IMR-90 (cell line): ENCODE measurements at regions not wholly inside any gene's neighbourhood (a gene's known extent, or its start where the extent isn't known, plus 50 kb on each side); places are given as distances from the start of the nearest gene placed in this dataset.

Experiments
- ATAC-seq: fragments of 200-7000 bp; cut with Tn5 transposase; 2 replicates; pipeline ENCODE4 v1.9.1; 2020; ENCODE audit warnings: low read depth, mild to moderate bottlenecking, moderate library complexity
- BruUV-seq: library from RNA; stranded (reverse); fragments of 400-500 nt; replicated peaks from 2 replicates; lab custom pipeline; 2021; lab: Mats Ljungman, UMichigan
- CTCF ChIA-PET: fragments of 300-600 bp; formaldehyde crosslinking; extraction: SDS; loops from one replicate; lab custom pipeline; 2021; ENCODE audit warnings: antibody characterized with exemption; lab: Yijun Ruan, JAX
- POLR2A ChIA-PET: fragments of 300-600 bp; sonication (Branson Sonifier 250); formaldehyde crosslinking; loops from one replicate; lab custom pipeline; 2022; ENCODE audit warnings: antibody characterized with exemption; ENCODE audit not compliant: unreplicated experiment; lab: Charles Lee
- DNase-seq: peaks from one replicate; pipeline ENCODE4 v3.0.0; 2013
- H2AFZ ChIP-seq: replicated peaks from 2 replicates; pipeline ENCODE3; 2013; ENCODE audit warnings: low read length, mild to moderate bottlenecking; ENCODE audit not compliant: poor library complexity
- H2AK5ac ChIP-seq: 2 replicates; pipeline ENCODE4 v1.6.1; 2013; ENCODE audit warnings: low read depth, low read length, inconsistent platforms
- H2AK9ac ChIP-seq: replicated peaks from 2 replicates; pipeline ENCODE3; 2013; ENCODE audit warnings: mild to moderate bottlenecking, low read depth, low read length, moderate library complexity; ENCODE audit not compliant: poor library complexity
- H2BK120ac ChIP-seq: 2 replicates; pipeline ENCODE4 v1.6.1; 2013; ENCODE audit warnings: low read depth, low read length, inconsistent platforms
- H2BK15ac ChIP-seq: 3 replicates; pipeline ENCODE4 v1.6.1; 2013; ENCODE audit warnings: low read depth, low read length, inconsistent platforms
- H2BK20ac ChIP-seq: 2 replicates; pipeline ENCODE4 v1.6.1; 2013; ENCODE audit warnings: low read depth, mild to moderate bottlenecking, inconsistent platforms, low read length, moderate library complexity
- H2BK5ac ChIP-seq: 2 replicates; pipeline ENCODE4 v1.6.1; 2013; ENCODE audit warnings: mild to moderate bottlenecking, low read depth, low read length, inconsistent platforms; ENCODE audit not compliant: poor library complexity, severe bottlenecking
- H3K14ac ChIP-seq: replicated peaks from 2 replicates; pipeline ENCODE4 v1.6.1; 2013; ENCODE audit warnings: low read depth, low read length, inconsistent platforms
- H3K18ac ChIP-seq: 2 replicates; pipeline ENCODE4 v1.6.1; 2013; ENCODE audit warnings: low read depth, low read length, control low read depth
- H3K23ac ChIP-seq: 2 replicates; pipeline ENCODE4 v1.6.1; 2013; ENCODE audit warnings: low read depth, low read length, inconsistent platforms
- H3K27ac ChIP-seq: 2 replicates; pipeline ENCODE4 v1.5.1; 2013; ENCODE audit warnings: mild to moderate bottlenecking, control low read depth, low read length; ENCODE audit not compliant: insufficient read depth
- H3K27me3 ChIP-seq: 2 replicates; pipeline ENCODE4 v1.6.1; 2013; ENCODE audit warnings: low read length; ENCODE audit not compliant: control insufficient read depth, insufficient read depth
- H3K36me3 ChIP-seq: 2 replicates; pipeline ENCODE4 v1.6.1; 2013; ENCODE audit warnings: low read length, mixed read lengths; ENCODE audit not compliant: control insufficient read depth, insufficient read depth
- H3K4ac ChIP-seq: 2 replicates; pipeline ENCODE4 v1.6.1; 2013; ENCODE audit warnings: low read depth, low read length, inconsistent platforms
- H3K4me1 ChIP-seq: 2 replicates; pipeline ENCODE4 v1.6.1; 2013; ENCODE audit warnings: low read length, mixed read lengths; ENCODE audit not compliant: control insufficient read depth, insufficient read depth
- H3K4me2 ChIP-seq: 2 replicates; pipeline ENCODE4 v1.6.1; 2013; ENCODE audit warnings: low read depth, mild to moderate bottlenecking, control low read depth, low read length, moderate library complexity
- H3K4me3 ChIP-seq: 2 replicates; pipeline ENCODE4 v1.5.1; 2013; ENCODE audit warnings: low read depth, mild to moderate bottlenecking, control low read depth, low read length, moderate library complexity; ENCODE audit not compliant: insufficient read depth
- H3K56ac ChIP-seq: 2 replicates; pipeline ENCODE4 v1.6.1; 2013; ENCODE audit warnings: low read length, inconsistent platforms; ENCODE audit not compliant: insufficient read depth; ENCODE audit errors: extremely low read depth
- H3K79me1 ChIP-seq, 2 experiments: 2 replicates each; pipeline ENCODE4 v1.6.1; 2013; ENCODE audit warnings: low read length in 2 of 2, inconsistent platforms in 1 of 2, low read depth in 1 of 2
- H3K9ac ChIP-seq: 2 replicates; pipeline ENCODE4 v1.6.1; 2013; ENCODE audit warnings: low read depth, low read length, control low read depth
- H3K9me1 ChIP-seq: 2 replicates; pipeline ENCODE4 v1.6.1; 2013; ENCODE audit warnings: low read length, inconsistent platforms; ENCODE audit not compliant: insufficient read depth
- H3K9me3 ChIP-seq: 2 replicates; pipeline ENCODE4 v1.6.1; 2013; ENCODE audit warnings: low read length; ENCODE audit not compliant: control insufficient read depth, insufficient read depth
- H4K20me1 ChIP-seq: 2 replicates; pipeline ENCODE4 v1.6.1; 2013; ENCODE audit warnings: low read length, inconsistent platforms; ENCODE audit not compliant: insufficient read depth
- H4K5ac ChIP-seq: 2 replicates; pipeline ENCODE4 v1.6.1; 2013; ENCODE audit warnings: mild to moderate bottlenecking, low read depth, low read length, control low read depth
- H4K8ac ChIP-seq, 2 experiments: 2 replicates each; pipeline ENCODE4 v1.6.1; 2013; ENCODE audit warnings: low read depth in 2 of 2, low read length in 2 of 2, control low read depth in 1 of 2, inconsistent platforms in 1 of 2
- H4K91ac ChIP-seq: 2 replicates; pipeline ENCODE4 v1.6.1; 2013; ENCODE audit warnings: low read depth, low read length, inconsistent platforms; ENCODE audit not compliant: insufficient read depth
- BHLHE40 ChIP-seq: fragments of 150-350 bp; IDR thresholded peaks from 2 replicates; pipeline ENCODE4 v1.6.1; 2016; ENCODE audit warnings: mild to moderate bottlenecking, low read depth, low read length
- CEBPB ChIP-seq: IDR thresholded peaks from 2 replicates; pipeline ENCODE4 v1.6.1; 2012; ENCODE audit warnings: low read depth, low read length, improper control_type of control experiment
- FOS ChIP-seq: fragments of 150-350 bp; IDR thresholded peaks from 2 replicates; pipeline ENCODE4 v1.6.1; 2016; ENCODE audit warnings: low read depth, low read length
- MXI1 ChIP-seq: IDR thresholded peaks from 2 replicates; pipeline ENCODE4 v1.6.1; 2012; ENCODE audit warnings: low read depth, mild to moderate bottlenecking, low read length, moderate library complexity, borderline replicate concordance
- NFE2L2 ChIP-seq: fragments of 150-350 bp; IDR thresholded peaks from 2 replicates; pipeline ENCODE4 v1.6.1; 2016; ENCODE audit warnings: low read depth, mild to moderate bottlenecking, low read length
- RCOR1 ChIP-seq: IDR thresholded peaks from 2 replicates; pipeline ENCODE4 v1.6.1; 2012; ENCODE audit warnings: mild to moderate bottlenecking, low read length, improper control_type of control experiment; ENCODE audit not compliant: insufficient replicate concordance
- USF2 ChIP-seq: fragments of 150-350 bp; IDR thresholded peaks from 2 replicates; pipeline ENCODE4 v1.6.1; 2017; ENCODE audit warnings: mild to moderate bottlenecking, antibody characterized with exemption, low read length, low read depth
- WGBS, 2 experiments: methylation state at CpG; one replicate each; pipeline versions ENCODE4 v1.1.5 to v1.1.7; 2013; ENCODE audit warnings: missing lambda C conversion rate in 2 of 2; ENCODE audit not compliant: insufficient read length in 1 of 2; ENCODE audit errors: extremely low coverage in 2 of 2; 5-methylcytosine and 5-hydroxymethylcytosine counted together
- dilution Hi-C: fragments of 300-500 bp; cut with HindIII; formaldehyde crosslinking; loops from one replicate; pipeline ENCODE4 v1.14.3; 2018; ENCODE audit warnings: low sequenced_read_pairs; ENCODE audit not compliant: unreplicated experiment
- in situ Hi-C: fragments of 300-500 bp; cut with MboI; formaldehyde crosslinking; loops from 3 replicates; pipeline ENCODE4 v1.14.3; 2019; ENCODE audit warnings: low sequenced_read_pairs, inconsistent platforms, mixed read lengths
- intact Hi-C: fragments of 100-400 bp; cut with micrococcal nuclease; formaldehyde crosslinking; loops from 2 replicates; pipeline ENCODE4 v1.10.0; 2022

GRCh38 chr18:61694236-61694635 is 198.6 kb downstream of the RNF152 start:
- Histone ChIP-seq H3K23ac (no peak overlapping the region), H2BK20ac (no peak overlapping the region), H4K5ac (no peak overlapping the region), H4K91ac (no peak overlapping the region), H3K14ac (no peak overlapping the region), H2BK120ac (no peak overlapping the region), H4K20me1 (no peaks in the 10 kb centered on the region), H2AK5ac (no peak overlapping the region), H2AK9ac (peak overlapping the region; percentile 18), H2AFZ (no peak overlapping the region), H2BK15ac (no peak overlapping the region), H3K9me1 (no peaks in the 10 kb centered on the region), H3K9me3 (no peaks in the 10 kb centered on the region), H3K56ac (no peak overlapping the region), H3K4me1 (no peaks in the 10 kb centered on the region; the same call in none of the 2 replicates), H3K4me3 (no peak overlapping the region), H3K4ac (no peak overlapping the region), H3K27me3 (no peaks in the 10 kb centered on the region), H3K18ac (no peak overlapping the region; the same call in 1 of the 2 replicates), H3K79me1 (no peaks in the 10 kb centered on the region), H3K36me3 (no peaks in the 10 kb centered on the region), H4K8ac (no peak overlapping the region), H3K4me2 (no peak overlapping the region), H3K27ac (no peak overlapping the region), H2BK5ac (no peak overlapping the region), H3K9ac (no peak overlapping the region)
- BruUV-seq = no TSS peak
- WGBS, 2 experiments = no CpG with 5 or more reads among the region's 3 CpGs
- in situ Hi-C loops = no loop called here
- DNase-seq (no peak), ATAC-seq (no peak)
- intact Hi-C loops = no loop called here
- ChIA-PET CTCF (no interaction called here), POLR2A (no interaction called here)
- TF ChIP-seq CEBPB (no peak), RCOR1 (no peak), NFE2L2 (no peak), MXI1 (no peak), FOS (no peak), BHLHE40 (no peak), USF2 (no peak)
- dilution Hi-C loops = no loop called here
